ENCODE measurements at regions not wholly inside any gene's neighbourhood (a gene's known extent, or its start where the extent isn't known, plus 50 kb on each side); places are given as distances from the start of the nearest gene placed in this dataset.
"Not testable (repeated sequence)": the region's sequence is repeated elsewhere in the genome, so short reads cannot be mapped to it uniquely, and the experiment has no call there.

DNA sequence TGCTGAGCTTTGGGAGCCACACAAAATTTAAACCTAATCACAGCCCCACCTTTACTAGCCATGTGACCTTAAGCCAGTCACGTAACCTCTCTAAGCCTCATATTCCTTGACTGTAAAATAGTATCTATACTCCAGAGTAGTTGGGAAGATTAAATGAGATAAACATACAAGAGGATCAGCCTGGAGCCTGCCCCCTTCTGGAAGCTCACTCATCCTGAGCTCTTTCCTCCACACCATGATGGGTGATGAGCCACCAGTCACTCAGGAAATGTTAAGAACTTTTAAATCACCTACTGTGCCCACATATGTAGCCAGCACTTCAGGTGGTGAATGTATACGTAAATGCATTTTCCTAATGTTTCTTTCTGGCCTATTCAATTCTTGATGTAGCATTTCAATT lies 195.9 kb upstream of the DDX18 start:
- TF ChIP-seq CTCF (IDR thresholded peaks at IDR 0.05) (no peak), POLR2A (IDR thresholded peaks at IDR 0.05) (no peak)
- no peaks in the 10 kb centered on the region for H3K9me3 ChIP-seq
- H3K27me3 ChIP-seq = no peaks in the 10 kb centered on the region
- WGBS, 2 donors = 88 to 93% methylated on average over 2 of the region's 2 CpGs
- intact Hi-C loops (cut with DNase I; ENCODE audit: low total_unique reads) = no loop called here
- DNase-seq = no peak
- H3K4me1 ChIP-seq = no peaks in the 10 kb centered on the region
- no peak overlapping the region for H3K4me3 ChIP-seq
- no peak overlapping the region for H3K27ac ChIP-seq
- no peaks in the 10 kb centered on the region for H3K36me3 ChIP-seq (ENCODE audit: low read depth, missing control alignments)

DNA sequence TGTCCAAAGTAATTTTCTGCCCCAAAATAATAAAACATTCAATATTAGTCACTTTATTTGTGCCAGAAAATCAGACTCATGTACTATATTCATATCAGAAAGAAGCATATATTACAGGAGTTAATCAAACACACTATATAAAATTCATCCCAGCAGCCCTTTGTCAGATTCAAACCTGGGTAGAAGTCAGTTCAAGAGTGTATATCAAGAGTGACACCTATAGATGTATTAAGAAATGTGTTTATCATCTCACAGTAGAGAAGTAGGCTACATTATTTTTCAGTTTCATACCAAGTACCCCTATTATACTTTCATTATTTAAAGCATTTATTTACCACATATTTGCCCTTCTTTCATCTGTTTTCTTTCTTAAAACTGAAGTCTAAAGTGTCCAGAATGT lies 193.2 kb upstream of the DDX18 start:
- Histone ChIP-seq H3K4me3 (no peak overlapping the region), H3K9me3 (no peaks in the 10 kb centered on the region), H3K36me3 (ENCODE audit: low read depth, missing control alignments) (no peaks in the 10 kb centered on the region), H3K27ac (no peak overlapping the region), H3K27me3 (no peaks in the 10 kb centered on the region), H3K4me1 (no peaks in the 10 kb centered on the region)
- DNase-seq = no peak
- intact Hi-C loops (cut with DNase I; ENCODE audit: low total_unique reads) = no loop called here
- TF ChIP-seq POLR2A (IDR thresholded peaks at IDR 0.05) (no peak), CTCF (IDR thresholded peaks at IDR 0.05) (no peak)

GRCh38 chr2:117623175-117623574 lies 191.3 kb upstream of the DDX18 start:
- WGBS, 2 donors = 66 to 76% methylated on average over 17 of the region's 17 CpGs
- DNase-seq; H3K36me3 ChIP-seq (ENCODE audit: low read depth, missing control alignments); H3K9me3 ChIP-seq; H3K4me1 ChIP-seq; H3K27ac ChIP-seq; H3K27me3 ChIP-seq; intact Hi-C loops (cut with DNase I; ENCODE audit: low total_unique reads): not testable (repeated sequence)
- H3K4me3 ChIP-seq = peak overlapping the region in 1 of 2 donors; percentile 18

DNA sequence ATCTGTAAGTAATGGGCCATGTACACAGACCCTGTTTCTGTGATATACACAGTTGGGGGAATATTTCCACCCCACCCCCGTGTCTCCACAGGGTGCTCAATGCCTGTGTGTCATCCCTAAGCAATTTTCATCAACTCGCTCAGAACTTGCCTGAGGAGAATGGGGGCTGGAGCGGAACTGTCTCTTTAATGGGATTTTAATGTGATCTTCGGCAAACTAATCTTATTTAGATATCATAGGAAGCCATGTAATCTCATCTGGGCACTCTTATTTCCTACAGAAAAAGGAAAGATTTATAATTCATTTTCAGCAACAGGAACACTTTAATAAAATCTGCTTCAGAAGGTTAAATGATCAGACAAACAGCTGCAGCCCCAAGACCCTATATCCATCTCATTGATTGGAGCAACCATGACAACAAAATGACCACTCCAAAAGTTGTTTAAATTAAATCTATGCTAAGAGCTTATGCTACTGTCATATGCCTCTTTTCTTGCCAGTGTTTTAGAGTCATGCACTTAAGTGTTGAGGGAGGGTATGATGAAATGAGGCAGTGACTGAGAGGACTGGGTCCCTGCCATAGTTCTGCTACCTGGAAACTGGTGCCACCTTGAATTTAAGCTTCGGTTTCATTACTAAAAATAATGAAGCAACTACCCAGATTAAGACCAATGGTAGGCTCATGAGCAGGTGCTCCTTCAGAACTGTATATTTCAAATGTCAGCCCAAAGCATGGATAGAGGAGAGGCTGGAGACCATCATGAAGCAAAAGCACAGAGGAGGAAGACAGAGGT lies 183.1 kb upstream of the DDX18 start:
- TF ChIP-seq CTCF (IDR thresholded peaks at IDR 0.05) = no peak
- no peak for TF ChIP-seq POLR2A (IDR thresholded peaks at IDR 0.05)
- DNase-seq = no peak
- Histone ChIP-seq H3K4me3 (no peak overlapping the region), H3K27me3 (no peaks in the 10 kb centered on the region), H3K9me3 (no peaks in the 10 kb centered on the region), H3K36me3 (ENCODE audit: low read depth, missing control alignments) (no peaks in the 10 kb centered on the region), H3K27ac (no peak overlapping the region), H3K4me1 (no peaks in the 10 kb centered on the region)
- intact Hi-C loops (cut with DNase I; ENCODE audit: low total_unique reads) = no loop called here
- WGBS, 2 donors = 67 to 79% methylated on average over 5 of the region's 5 CpGs

DNA sequence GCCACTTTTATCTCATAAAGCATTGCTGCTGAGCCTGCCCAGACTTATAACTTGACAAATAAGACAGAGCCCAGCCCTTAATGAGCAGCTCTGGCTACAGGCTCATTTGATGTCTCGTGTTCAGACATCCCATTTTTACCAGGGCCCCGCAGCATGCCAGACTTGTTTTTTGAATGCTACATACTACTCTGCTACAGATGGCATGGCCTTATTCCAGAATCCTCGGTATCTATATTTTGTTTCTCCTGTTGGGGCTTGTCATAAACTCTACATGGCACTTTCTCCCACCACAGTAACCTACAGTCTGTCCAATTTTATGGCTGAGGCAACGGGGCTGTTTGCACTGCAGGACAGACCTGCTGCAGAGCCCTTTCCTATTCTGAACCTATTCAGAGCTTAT lies 179.0 kb upstream of the DDX18 start:
- Histone ChIP-seq H3K27me3 (no peaks in the 10 kb centered on the region), H3K9me3 (no peaks in the 10 kb centered on the region), H3K36me3 (ENCODE audit: low read depth, missing control alignments) (no peaks in the 10 kb centered on the region), H3K4me3 (no peak overlapping the region), H3K27ac (no peak overlapping the region), H3K4me1 (no peaks in the 10 kb centered on the region)
- 60 to 79% methylated on average over 4 of the region's 4 CpGs for WGBS, 2 donors
- intact Hi-C loops (cut with DNase I; ENCODE audit: low total_unique reads) = no loop called here
- no peak for TF ChIP-seq CTCF (IDR thresholded peaks at IDR 0.05)
- no peak for TF ChIP-seq POLR2A (IDR thresholded peaks at IDR 0.05)
- DNase-seq = no peak
